ENCODE measurements at regions not wholly inside any gene's neighbourhood (a gene's known extent, or its start where the extent isn't known, plus 50 kb on each side); places are given as distances from the start of the nearest gene placed in this dataset.

- TF ChIP-seq CTCF (IDR thresholded peaks at IDR 0.05) (no peak), POLR2A (IDR thresholded peaks at IDR 0.05) (no peak)
Measured at GRCh38 chr5:15263942-15264341, 236.0 kb upstream of the FBXL7 start.

Data from uterus (tissue), 2 donors.